CD4-positive, alpha-beta T cell treated with Interleukin-4 for 4 hours (primary cell): ENCODE measurements at regions not wholly inside any gene's neighbourhood (a gene's known extent, or its start where the extent isn't known, plus 50 kb on each side); places are given as distances from the start of the nearest gene placed in this dataset.
"Not testable (repeated sequence)": the region's sequence is repeated elsewhere in the genome, so short reads cannot be mapped to it uniquely, and the experiment has no call there.

Experiments used
- DNase-seq: peaks from one replicate; pipeline ENCODE4 v3.0.0-alpha.2; 2020

DNA sequence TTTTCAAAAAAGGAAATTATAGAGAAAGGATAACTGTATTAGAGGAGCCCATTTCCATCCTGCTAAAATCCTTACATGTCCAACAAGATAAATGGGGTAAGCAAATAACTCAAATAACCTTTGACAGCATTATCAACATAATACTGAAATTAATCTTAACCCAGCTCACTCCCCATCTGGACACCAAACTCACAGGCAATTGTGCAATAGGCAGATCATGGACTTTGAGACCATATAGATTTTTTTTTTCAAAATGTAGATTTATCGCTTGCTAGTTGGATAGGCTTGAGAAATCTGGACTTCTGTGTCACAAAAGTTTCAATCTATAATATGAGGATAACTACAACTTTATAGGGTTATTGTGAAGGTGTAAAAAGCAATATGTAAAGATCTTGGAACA lies 134.4 kb upstream of the ASCC3 start:
- no peak for DNase-seq

DNA sequence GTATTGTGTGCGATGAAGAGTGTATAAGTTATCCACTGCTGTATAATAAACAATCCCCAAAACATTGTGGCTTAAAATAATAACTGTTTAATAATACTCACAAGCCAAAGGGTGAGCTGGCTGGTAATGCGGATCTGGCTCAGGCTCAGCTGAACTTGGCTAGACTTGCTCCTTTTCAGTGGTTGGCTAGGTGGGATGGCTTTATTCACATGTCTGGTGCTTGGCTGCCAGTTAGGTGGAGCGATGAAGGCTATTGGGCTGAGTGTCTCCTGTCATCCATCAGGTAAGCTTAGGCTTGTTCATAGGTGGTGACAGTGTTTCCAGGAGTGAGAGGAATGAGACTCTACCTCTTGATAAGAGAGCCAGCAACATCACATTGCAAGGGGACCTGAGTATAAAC lies 135.0 kb upstream of the ASCC3 start:
- DNase-seq = no peak

DNA sequence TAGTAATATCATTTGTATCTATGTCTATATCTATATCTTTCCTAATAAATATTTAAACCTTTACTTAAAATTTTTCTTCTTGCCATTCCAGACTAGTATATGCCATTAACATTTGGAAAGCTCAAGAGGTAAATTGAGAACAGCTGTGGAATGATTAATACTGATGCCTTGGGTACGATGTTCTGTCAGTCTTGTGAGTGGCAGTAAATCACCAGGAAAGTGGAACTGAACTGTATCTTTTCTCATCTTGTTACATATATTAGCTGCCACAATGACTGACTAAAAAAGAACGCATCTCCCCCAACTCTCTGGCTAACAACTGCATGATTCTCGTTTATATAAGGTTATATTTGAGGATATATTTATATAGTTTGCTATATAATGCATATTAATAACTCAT lies 137.0 kb upstream of the ASCC3 start:
- DNase-seq = no peak

DNA sequence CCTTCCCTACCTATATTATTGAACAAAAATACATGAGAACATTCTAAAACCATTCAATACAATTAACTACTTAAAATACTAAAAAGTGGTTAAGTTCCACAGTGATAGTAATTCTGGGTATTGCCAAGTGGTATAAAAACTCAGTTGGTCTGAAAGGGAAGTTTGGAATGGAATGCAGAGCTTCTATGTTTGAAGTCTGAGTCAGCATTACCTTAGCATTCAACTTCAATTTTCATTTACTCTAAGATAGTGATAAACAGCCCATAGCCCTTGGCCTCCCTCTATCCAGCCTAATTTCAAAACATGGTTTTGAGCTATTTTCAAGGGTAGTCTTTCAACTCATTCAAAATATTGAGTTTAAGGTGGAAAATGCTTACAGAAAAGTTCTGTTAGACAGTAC lies 140.4 kb upstream of the ASCC3 start:
- no peak for DNase-seq

DNA sequence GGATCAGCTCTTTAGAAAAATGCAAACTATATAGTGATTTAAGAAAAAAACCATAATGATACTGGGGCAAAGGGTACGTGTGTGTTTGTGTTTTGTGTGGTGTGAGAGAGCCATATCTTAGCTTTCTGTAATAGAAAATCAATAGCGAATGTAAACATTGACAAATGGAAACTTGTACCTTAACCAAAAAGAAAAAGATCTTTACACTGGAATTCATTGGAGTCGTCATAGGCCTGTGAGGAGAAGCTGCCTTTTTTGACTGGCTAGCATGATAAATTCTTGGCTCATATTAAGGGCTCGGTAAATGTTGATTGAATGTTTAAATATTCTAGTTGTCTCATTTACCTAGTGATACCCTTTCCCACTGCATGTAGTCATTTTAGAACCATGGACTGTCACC lies 161.8 kb upstream of the ASCC3 start:
- no peak for DNase-seq

DNA sequence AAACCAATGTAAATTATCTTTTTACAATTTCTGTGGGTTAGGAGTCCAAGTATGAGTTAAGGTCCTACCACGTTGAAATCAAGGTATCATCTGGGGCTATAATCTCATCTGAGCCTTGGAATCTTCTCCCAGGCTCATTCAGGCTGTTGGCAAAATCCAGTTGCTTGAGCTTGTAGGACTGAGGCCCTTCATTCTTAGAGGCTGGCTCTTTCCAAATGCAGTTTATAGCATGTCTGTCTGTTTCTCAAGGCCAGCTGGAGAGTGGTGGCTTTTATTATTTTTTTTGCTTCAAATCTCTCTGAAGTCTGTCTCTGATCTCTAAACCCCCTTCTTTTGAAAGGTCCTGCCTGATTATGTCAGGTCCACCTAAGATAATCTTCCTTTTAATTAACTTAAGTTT lies 177.2 kb upstream of the ASCC3 start:
- no peak for DNase-seq

DNA sequence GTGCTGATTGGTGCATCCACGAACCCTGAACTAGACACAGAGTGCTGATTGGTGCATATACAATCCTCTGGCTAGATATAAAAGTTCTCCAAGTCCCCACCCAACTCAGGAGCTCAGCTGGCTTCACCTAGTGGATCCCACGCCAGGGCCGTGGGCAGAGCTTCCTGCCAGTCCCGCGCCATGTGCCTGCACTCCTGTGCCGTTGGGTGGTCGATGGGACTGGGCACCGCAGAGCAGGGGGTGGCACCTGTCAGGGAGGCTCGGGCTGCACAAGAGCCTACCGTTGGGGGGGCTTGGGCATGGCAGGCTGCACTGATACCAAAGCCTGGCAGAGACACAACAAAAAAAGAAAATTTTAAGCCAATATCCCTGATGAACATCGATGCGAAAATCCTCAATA lies 185.4 kb upstream of the ASCC3 start:
- DNase-seq = no peak

DNA sequence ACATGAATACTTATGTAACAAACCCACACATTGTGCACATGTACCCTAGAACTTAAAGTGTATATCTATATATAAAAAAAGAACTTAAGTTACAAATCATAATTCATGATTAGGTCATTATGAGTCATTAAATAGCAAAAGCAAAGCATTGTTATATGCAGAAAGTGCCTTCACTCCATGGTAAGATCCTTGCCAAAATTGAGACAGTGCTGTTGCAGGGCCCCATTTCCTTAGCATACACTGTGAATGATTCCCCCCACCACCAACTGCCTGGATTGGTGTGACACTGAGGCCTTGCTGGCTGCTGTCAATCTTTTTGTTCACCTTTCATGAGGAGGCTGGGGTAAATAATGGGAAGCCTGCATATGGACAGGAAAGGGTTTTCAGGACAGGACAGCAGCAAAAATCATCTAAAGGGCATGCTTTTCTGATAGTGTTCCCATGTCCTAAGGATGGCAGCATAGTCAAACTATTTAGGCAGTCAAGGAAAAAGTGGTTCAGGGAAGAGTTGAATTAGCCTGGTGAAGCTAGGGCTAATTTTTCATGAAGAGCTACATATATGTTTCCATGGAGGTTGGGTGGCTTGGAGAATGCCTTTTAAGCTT lies 188.2 kb upstream of the ASCC3 start:
- DNase-seq = no peak

DNA sequence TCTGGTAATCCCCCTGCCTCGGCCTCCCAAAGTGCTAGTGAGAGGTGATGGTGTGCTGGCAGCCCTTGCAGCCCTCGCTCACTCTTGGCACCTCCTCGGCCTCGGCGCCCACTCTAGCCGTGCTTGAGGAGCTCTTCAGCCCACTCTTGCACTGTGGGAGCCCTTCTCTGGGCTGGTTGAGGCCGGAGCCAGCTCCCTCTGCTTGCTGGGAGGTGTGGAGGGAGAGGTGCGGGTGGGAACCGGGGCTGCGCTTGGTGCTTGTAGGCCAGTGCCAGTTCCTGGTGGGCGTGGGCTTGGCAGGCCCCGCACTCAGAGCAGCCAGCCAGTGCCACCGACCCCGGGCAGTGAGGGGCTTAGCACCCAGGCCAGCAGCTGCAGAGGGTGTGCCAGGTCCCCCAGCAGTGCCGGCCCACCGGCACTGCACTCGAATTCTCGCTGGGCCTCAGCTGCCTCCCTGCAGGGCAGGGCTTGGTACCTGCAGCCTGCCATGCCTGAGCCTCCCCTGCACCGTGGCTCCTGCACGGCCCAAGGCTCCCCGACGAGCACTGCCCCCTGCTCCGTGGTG lies 189.0 kb upstream of the ASCC3 start:
- DNase-seq = no peak

DNA sequence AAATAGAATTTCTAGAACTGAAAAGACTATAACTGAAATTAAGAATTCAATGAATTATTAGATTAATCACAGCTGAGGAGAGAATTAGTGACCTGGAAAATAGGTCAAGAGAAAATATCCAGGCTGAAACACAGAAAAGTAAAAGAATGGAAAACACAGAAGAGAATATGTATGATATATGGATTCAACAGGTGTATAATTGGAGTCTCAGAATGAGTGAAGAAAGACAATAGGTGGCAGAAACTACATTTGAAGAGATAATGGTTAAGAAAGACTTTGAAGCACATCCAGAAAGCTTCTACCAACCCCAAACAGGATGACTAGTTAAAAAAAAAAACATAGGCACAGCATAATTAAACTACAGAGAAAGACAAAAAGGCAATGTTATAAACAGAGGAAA lies 196.2 kb upstream of the ASCC3 start:
- DNase-seq = no peak

DNA sequence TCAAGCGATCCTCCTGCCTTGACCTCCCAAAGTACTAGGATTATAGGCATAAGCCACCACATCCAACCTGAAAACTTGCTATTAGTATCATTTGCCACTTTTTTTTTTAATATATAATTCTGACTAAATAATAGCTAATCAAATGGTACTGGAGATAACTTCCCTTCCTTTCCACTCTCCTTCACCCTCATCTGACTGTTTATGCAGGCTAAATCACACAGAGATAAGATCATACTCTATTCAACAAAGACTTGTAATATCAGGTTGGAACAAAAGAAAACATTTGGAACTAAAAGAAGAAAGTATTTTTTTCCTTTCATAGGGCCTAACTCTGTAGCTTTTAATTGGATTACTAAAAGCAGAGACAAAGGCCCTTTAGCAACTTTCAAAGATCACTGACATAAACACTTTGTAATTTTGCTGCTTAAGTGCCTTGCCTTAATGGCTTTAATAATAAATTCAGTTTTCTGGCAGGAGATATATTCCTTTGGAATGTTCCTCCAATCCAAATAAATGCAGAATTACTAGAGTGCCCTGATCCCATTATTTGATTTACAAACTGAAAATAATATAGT lies 198.7 kb upstream of the ASCC3 start:
- no peak for DNase-seq

DNA sequence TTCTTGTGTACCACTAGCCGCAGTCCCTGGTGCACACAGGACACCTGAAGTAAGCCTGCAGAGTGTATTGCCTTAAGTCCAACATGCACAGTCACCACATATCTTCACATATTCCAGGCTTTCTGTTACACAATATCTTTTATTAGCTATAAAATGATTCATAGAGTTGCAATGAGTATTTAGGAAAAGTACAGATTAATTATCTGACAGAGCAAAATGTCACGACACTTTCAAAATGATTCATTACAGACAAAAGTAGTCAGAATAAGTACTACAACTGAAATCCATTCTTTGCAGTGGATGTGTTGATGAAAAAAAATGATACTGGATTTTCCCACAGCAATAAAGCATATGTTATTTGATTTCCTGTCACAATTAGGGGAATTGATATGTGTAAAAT lies 199.5 kb upstream of the ASCC3 start:
- no peak for DNase-seq

DNA sequence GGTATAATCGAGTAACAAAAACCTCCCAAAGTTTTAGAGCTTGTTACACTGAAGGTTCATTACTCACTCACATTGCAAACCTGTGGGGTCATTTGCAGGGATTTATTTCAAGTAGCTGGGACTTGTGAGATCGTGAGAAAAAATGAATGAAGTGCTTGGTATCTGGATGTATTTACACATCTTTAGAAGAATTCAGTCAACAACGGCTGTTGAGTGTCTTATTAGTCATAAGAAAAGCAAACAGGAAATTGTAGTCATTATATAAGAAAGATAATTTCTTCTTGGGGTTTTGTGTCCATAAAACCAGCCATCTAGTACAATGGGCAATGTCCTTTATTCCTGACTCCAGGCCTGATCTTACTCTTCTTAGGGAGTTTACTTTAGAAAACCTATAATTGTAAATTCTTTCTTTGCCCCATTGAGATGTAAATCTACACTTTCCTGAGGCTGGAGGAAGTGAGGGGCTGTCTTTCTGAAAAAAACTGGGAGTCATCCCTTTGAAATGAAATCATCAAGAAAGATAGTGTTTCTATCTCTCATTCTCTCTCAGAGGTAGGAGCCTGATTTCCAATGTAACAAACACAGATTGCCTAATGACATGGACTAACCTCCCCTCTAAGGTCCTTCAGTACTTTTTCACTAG lies 202.5 kb upstream of the ASCC3 start:
- DNase-seq = no peak

DNA sequence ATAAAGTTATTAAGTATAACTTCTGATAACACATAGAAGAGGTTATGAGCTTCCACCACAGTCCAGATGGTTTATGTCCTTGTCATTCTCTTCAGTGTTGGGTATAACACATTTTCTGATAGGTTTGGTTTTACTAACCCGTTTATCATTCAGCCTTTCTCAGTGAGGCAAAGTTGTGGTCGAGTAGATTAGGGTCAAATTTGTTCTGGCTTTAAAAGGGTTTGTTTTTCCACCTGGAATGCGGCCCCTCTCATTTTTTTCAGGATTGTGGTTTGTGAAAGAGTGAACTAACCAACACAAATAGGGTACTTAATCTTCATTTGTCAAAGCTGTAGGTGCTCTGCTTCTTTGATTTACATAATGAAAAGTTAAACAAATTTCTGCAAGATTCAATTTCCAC lies 204.2 kb upstream of the ASCC3 start:
- DNase-seq = no peak

DNA sequence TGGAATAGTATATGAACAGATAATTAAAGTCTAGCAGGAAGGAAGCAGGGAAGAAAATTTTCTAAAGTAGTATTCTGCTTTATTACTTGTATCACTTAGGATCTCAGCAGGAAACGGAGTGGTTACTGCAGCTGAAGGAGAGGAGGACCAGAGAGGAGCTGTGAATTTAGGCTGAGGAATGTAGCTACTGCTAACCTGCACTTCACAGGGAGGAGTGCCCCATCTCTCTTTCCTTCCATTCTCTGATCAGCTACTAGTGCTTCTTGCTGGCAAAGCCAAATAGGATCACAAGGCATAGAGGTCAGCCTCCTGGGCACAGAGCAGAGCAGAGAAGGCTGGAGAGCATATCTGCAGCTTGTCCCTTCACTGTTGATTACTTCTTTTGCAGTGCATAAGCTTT lies 205.3 kb upstream of the ASCC3 start:
- DNase-seq = no peak

DNA sequence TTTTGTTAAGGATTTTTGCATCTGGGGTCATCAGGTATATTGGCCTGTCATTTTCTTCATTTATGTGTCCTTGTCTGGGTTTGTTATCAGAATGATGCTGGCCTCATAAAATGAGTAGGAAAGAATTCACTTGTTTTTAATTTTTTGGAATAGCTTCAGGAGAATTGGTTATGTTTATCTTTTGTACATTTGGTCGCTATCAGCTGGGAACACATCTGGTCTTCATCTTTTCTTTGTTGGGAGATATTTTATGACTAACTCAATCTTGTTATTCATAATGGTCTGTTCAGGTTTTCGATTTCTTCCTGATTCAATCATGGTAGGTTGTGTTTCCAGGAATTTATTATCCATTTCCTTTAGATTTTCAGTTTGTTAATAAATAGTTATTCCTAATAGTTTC lies 207.5 kb upstream of the ASCC3 start:
- DNase-seq = no peak

DNA sequence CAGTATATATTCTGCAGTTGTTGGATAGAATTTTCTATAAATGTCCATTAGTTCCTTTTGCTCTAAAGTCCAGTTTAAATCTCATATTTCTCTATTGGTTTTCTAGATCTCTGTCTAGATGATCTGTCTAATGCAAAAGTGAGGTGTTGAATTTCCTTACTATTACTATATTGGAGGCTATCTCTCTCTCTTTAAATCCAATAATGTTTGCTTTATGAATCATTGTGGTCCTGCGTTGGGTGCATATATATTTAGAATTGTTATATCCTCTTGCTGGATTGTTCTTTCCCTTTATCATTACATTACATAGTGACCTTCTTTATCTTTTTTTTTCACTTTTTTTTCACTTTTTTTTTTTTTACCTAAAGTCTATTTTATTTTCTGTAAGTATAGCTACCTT lies 208.5 kb upstream of the ASCC3 start:
- DNase-seq = no peak

DNA sequence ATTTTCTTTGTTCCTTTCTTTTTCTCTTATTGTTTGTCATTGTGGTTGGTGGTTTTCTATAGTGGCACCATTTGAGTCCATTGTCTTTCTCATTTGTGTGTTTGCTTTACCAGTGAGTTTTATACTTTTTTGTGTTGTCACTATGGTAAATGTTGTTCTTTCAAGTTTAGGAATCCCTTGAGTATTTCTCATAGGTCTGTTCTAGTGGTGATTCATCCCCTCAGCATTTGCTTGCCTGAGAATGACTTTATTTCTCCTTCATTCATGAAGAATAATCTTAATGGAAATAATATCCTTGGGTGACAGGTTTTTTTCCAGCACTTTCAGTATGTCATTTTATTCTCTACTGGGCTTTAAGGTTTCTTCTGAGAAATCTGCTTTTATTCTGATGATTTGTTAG lies 209.2 kb upstream of the ASCC3 start:
- DNase-seq = no peak

DNA sequence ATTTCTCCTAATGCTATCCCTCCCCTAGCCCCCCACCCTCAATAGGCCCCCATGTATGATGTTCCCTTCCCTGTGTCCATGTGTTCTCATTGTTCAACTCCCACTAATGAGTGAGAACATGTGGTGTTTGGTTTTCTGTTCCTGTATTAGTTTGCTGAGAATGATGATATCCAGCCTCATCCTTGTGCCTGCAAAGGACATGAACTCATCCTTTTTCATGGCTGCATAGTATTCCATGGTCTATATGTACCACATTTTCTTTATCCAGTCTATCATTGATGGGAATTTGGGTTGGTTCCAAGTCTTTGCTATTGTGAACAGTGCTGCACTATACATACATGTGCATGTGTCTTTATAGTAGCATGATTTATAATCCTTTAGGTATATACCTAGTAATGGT lies 217.5 kb upstream of the ASCC3 start:
- not testable (repeated sequence) for DNase-seq

DNA sequence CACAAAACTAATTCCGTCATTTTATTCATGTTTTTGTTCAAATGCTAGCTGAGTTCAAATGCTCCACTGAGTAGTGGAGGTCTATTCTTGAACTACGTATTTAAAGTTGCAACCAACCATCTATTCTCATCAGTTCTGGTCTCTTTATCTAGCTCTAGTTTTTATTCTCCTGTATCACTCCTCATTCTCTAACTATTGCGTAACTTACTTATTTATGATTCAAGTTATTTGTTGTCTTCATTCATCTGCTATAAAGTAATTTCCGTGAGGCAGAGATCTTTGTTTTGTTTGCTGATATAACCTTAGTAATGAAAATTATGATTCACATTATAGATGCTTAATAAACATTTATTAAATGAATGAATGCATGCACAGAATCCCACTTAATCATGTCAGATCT lies 221.6 kb upstream of the ASCC3 start:
- DNase-seq = no peak

DNA sequence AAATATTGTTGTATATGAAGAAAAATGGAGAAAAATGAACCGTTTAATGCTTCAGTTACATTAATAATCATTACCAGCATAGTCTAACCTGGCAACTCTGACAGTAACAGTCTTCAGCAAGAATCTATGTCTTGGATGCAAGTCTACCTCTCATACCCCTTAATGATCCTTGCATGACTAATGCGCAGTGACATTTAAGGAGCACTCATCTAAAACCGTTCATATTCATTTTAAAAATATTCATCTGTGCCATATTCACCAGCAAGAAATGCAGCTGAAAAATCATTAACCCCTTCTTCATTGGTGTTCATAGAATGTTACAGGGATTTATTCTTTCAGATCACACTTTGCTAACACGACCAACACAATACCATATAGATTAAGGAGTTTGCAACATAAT lies 227.2 kb upstream of the ASCC3 start:
- no peak for DNase-seq

DNA sequence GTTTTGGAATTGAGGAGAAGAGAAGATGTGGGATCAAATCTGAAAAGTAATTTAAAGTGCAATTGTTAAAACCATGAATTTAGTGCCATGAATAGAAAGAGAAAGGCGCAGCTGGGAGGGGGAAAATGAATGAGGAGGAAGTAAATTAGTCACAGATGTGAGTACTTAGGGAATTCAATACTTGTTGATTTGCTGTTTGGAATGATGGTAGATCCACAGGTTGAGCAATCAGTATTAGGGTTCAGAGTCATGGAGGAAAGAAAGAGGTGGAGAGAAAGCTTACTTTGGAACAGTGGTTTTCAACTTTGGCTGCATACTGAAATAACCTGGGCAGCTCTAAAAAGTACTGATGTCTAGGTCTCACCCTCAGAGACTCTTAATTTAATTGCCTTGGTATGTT lies 229.7 kb upstream of the ASCC3 start:
- DNase-seq = no peak

DNA sequence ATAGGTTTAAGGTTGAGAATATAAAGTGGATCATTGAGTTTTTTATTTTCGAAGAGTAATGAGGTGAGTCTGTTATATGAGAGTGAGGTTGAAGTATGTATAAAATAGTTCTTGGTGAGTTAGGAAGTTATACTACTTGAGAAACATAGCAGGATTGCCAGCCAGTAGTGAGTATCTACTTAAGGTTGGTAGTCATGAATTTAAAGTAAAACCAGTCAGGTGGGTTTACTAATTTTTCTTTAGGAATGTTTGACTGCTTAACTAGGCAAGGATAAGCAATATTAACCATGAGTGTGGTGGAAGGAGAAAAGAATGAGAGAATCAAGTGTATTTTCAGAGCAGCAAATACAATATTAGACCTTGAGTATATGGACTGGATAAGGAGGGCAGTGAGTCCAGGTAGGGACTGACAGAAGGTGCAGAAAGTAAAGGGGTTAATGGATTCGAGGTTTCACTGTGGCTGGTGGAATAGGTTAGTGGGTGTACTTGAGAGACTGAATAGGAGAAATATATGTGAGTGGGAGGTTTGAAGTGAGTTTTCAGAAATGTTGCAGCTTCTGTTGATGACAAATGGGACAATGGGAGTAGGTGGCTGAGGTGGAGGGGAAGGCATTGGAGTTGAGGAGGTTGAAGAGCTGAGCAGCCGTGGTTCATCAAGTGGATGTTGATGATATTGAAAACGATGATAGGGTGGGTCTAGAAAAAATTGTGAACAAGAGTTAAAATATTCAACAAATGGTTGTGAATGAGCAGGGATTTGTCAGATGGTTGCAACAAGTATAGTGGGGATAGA lies 232.5 kb upstream of the ASCC3 start:
- DNase-seq = no peak

DNA sequence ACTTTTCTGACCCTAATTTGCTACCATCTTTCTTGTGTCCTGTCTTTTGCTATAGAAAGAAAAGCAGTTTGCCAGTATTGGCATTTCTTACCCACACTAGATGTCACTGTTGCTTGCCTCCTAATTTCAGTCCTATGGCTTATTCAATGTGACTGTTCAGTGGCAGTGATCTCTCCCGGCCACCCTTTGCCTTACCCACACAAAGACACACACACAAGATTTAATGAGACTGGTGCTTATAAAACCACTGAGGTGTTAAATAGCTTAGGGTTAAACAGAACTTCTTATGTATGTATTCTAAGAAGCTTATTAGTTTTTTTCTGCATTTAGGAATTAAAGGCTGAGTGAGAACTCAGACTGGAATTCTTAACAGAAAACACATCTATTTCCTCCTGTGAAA lies 233.6 kb upstream of the ASCC3 start:
- no peak for DNase-seq
